ENCODE measurements at regions not wholly inside any gene's neighbourhood (a gene's known extent, or its start where the extent isn't known, plus 50 kb on each side); places are given as distances from the start of the nearest gene placed in this dataset.

GRCh38 chr6:149179431-149179830 is 138.1 kb upstream of the TAB2 start:
- Histone ChIP-seq H3K36me3 (ENCODE audit: control insufficient read depth in 3 of 3, insufficient read depth in 2 of 3, low read depth in 1 of 3, low read length in 3 of 3) (no peaks in the 10 kb centered on the region), H3K4me3 (ENCODE audit: low read depth in 1 of 3, low read length in 3 of 3) (no peak overlapping the region), H3K27ac (ENCODE audit: low read depth in 1 of 3, low read length in 2 of 3) (no peak overlapping the region), H3K4me1 (ENCODE audit: control insufficient read depth in 3 of 3, insufficient read depth in 2 of 3, low read depth in 1 of 3, low read length in 2 of 3) (no peaks in the 10 kb centered on the region), H3K27me3 (ENCODE audit: control insufficient read depth in 3 of 3, insufficient read depth in 3 of 3, low read length in 3 of 3) (no peaks in the 10 kb centered on the region), H3K9me3 (ENCODE audit: control insufficient read depth in 2 of 2, insufficient read depth in 1 of 2, low read depth in 1 of 2, low read length in 1 of 2) (peaks cover 0 to 6% of the 10 kb centered on the region in 2 donors)
- 73 to 100% (median 91%) methylated on average over 1 of the region's 1 CpG for whole genome bisulfite sequencing, 3 donors
- FAIRE-seq: no peak
- DNase-seq: no peak

GRCh38 chr6:149181304-149181703 is 136.2 kb upstream of the TAB2 start:
- H3K9me3 ChIP-seq (ENCODE audit: control insufficient read depth in 2 of 2, insufficient read depth in 1 of 2, low read depth in 1 of 2, low read length in 1 of 2): peaks cover 0 to 10% of the 10 kb centered on the region in 2 donors
- FAIRE-seq: no peak
- WGBS, 3 donors: 93 to 98% (median 94%) methylated on average over 5 of the region's 5 CpGs
- H3K27me3 ChIP-seq (ENCODE audit: control insufficient read depth in 3 of 3, insufficient read depth in 3 of 3, low read length in 3 of 3): no peaks in the 10 kb centered on the region
- H3K4me3 ChIP-seq (ENCODE audit: low read depth in 1 of 3, low read length in 3 of 3): no peak overlapping the region
- H3K36me3 ChIP-seq (ENCODE audit: control insufficient read depth in 3 of 3, insufficient read depth in 2 of 3, low read depth in 1 of 3, low read length in 3 of 3): no peaks in the 10 kb centered on the region
- no peak overlapping the region for H3K27ac ChIP-seq (ENCODE audit: low read depth in 1 of 3, low read length in 2 of 3)
- no peaks in the 10 kb centered on the region for H3K4me1 ChIP-seq (ENCODE audit: control insufficient read depth in 3 of 3, insufficient read depth in 2 of 3, low read depth in 1 of 3, low read length in 2 of 3)
- no peak for DNase-seq

GRCh38 chr6:149182262-149182661 is 135.2 kb upstream of the TAB2 start:
- Histone ChIP-seq H3K4me1 (ENCODE audit: control insufficient read depth in 3 of 3, insufficient read depth in 2 of 3, low read depth in 1 of 3, low read length in 2 of 3) (no peaks in the 10 kb centered on the region), H3K27ac (ENCODE audit: low read depth in 1 of 3, low read length in 2 of 3) (no peak overlapping the region), H3K36me3 (ENCODE audit: control insufficient read depth in 3 of 3, insufficient read depth in 2 of 3, low read depth in 1 of 3, low read length in 3 of 3) (no peaks in the 10 kb centered on the region), H3K27me3 (ENCODE audit: control insufficient read depth in 3 of 3, insufficient read depth in 3 of 3, low read length in 3 of 3) (no peaks in the 10 kb centered on the region), H3K9me3 (ENCODE audit: control insufficient read depth in 2 of 2, insufficient read depth in 1 of 2, low read depth in 1 of 2, low read length in 1 of 2) (peaks cover 0 to 9% of the 10 kb centered on the region in 2 donors), H3K4me3 (ENCODE audit: low read depth in 1 of 3, low read length in 3 of 3) (no peak overlapping the region)
- DNase-seq (no peak), FAIRE-seq (no peak)
- WGBS, 3 donors: 83 to 93% (median 91%) methylated on average over 6 of the region's 6 CpGs

GRCh38 chr6:149184523-149184922 is 133.0 kb upstream of the TAB2 start:
- FAIRE-seq (no peak), DNase-seq (no peak)
- H3K36me3 ChIP-seq (ENCODE audit: control insufficient read depth in 3 of 3, insufficient read depth in 2 of 3, low read depth in 1 of 3, low read length in 3 of 3): no peaks in the 10 kb centered on the region
- H3K4me3 ChIP-seq (ENCODE audit: low read depth in 1 of 3, low read length in 3 of 3): no peak overlapping the region
- H3K27me3 ChIP-seq (ENCODE audit: control insufficient read depth in 3 of 3, insufficient read depth in 3 of 3, low read length in 3 of 3): no peaks in the 10 kb centered on the region
- 86 to 91% (median 88%) methylated on average over 2 of the region's 2 CpGs for WGBS, 3 donors
- no peaks in the 10 kb centered on the region for H3K4me1 ChIP-seq (ENCODE audit: control insufficient read depth in 3 of 3, insufficient read depth in 2 of 3, low read depth in 1 of 3, low read length in 2 of 3)
- H3K27ac ChIP-seq (ENCODE audit: low read depth in 1 of 3, low read length in 2 of 3): no peak overlapping the region
- peaks cover 0 to 7% of the 10 kb centered on the region in 2 donors for H3K9me3 ChIP-seq (ENCODE audit: control insufficient read depth in 2 of 2, insufficient read depth in 1 of 2, low read depth in 1 of 2, low read length in 1 of 2)

- Histone ChIP-seq H3K4me1 (ENCODE audit: control insufficient read depth in 3 of 3, insufficient read depth in 2 of 3, low read depth in 1 of 3, low read length in 2 of 3) (no peaks in the 10 kb centered on the region), H3K9me3 (ENCODE audit: control insufficient read depth in 2 of 2, insufficient read depth in 1 of 2, low read depth in 1 of 2, low read length in 1 of 2) (peaks cover 0 to 7% of the 10 kb centered on the region in 2 donors), H3K4me3 (ENCODE audit: low read depth in 1 of 3, low read length in 3 of 3) (no peak overlapping the region), H3K36me3 (ENCODE audit: control insufficient read depth in 3 of 3, insufficient read depth in 2 of 3, low read depth in 1 of 3, low read length in 3 of 3) (no peaks in the 10 kb centered on the region), H3K27me3 (ENCODE audit: control insufficient read depth in 3 of 3, insufficient read depth in 3 of 3, low read length in 3 of 3) (no peaks in the 10 kb centered on the region), H3K27ac (ENCODE audit: low read depth in 1 of 3, low read length in 2 of 3) (no peak overlapping the region)
- FAIRE-seq: no peak
- 70 to 86% (median 77%) methylated on average over 7 of the region's 7 CpGs for WGBS, 3 donors
- DNase-seq: no peak
Measured at GRCh38 chr6:149185799-149186357, 131.6 kb upstream of the TAB2 start.

- H3K4me3 ChIP-seq (ENCODE audit: low read depth in 1 of 3, low read length in 3 of 3): no peak overlapping the region
- no peaks in the 10 kb centered on the region for H3K4me1 ChIP-seq (ENCODE audit: control insufficient read depth in 3 of 3, insufficient read depth in 2 of 3, low read depth in 1 of 3, low read length in 2 of 3)
- H3K9me3 ChIP-seq (ENCODE audit: control insufficient read depth in 2 of 2, insufficient read depth in 1 of 2, low read depth in 1 of 2, low read length in 1 of 2): peaks cover 0 to 7% of the 10 kb centered on the region in 2 donors
- WGBS, 3 donors: 91 to 94% (median 91%) methylated on average over 2 of the region's 2 CpGs
- no peak for DNase-seq
- FAIRE-seq: no peak
- no peaks in the 10 kb centered on the region for H3K27me3 ChIP-seq (ENCODE audit: control insufficient read depth in 3 of 3, insufficient read depth in 3 of 3, low read length in 3 of 3)
- no peaks in the 10 kb centered on the region for H3K36me3 ChIP-seq (ENCODE audit: control insufficient read depth in 3 of 3, insufficient read depth in 2 of 3, low read depth in 1 of 3, low read length in 3 of 3)
- H3K27ac ChIP-seq (ENCODE audit: low read depth in 1 of 3, low read length in 2 of 3): no peak overlapping the region
Measured at GRCh38 chr6:149186873-149187272, 130.6 kb upstream of the TAB2 start.

- H3K27me3 ChIP-seq (ENCODE audit: control insufficient read depth in 3 of 3, insufficient read depth in 3 of 3, low read length in 3 of 3): no peaks in the 10 kb centered on the region
- H3K4me1 ChIP-seq (ENCODE audit: control insufficient read depth in 3 of 3, insufficient read depth in 2 of 3, low read depth in 1 of 3, low read length in 2 of 3): no peaks in the 10 kb centered on the region
- no peak overlapping the region for H3K27ac ChIP-seq (ENCODE audit: low read depth in 1 of 3, low read length in 2 of 3)
- H3K9me3 ChIP-seq (ENCODE audit: control insufficient read depth in 2 of 2, insufficient read depth in 1 of 2, low read depth in 1 of 2, low read length in 1 of 2): peaks cover 0 to 7% of the 10 kb centered on the region in 2 donors
- no peak overlapping the region for H3K4me3 ChIP-seq (ENCODE audit: low read depth in 1 of 3, low read length in 3 of 3)
- H3K36me3 ChIP-seq (ENCODE audit: control insufficient read depth in 3 of 3, insufficient read depth in 2 of 3, low read depth in 1 of 3, low read length in 3 of 3): no peaks in the 10 kb centered on the region
- peak; percentile 35 to 43 for DNase-seq
- FAIRE-seq: no peak
- WGBS, 3 donors: 28 to 70% (median 56%) methylated on average over 1 of the region's 1 CpG
Measured at GRCh38 chr6:149190224-149190831, 127.2 kb upstream of the TAB2 start.

- Histone ChIP-seq H3K4me3 (ENCODE audit: low read depth in 1 of 3, low read length in 3 of 3) (no peak overlapping the region), H3K27me3 (ENCODE audit: control insufficient read depth in 3 of 3, insufficient read depth in 3 of 3, low read length in 3 of 3) (no peaks in the 10 kb centered on the region), H3K27ac (ENCODE audit: low read depth in 1 of 3, low read length in 2 of 3) (no peak overlapping the region), H3K4me1 (ENCODE audit: control insufficient read depth in 3 of 3, insufficient read depth in 2 of 3, low read depth in 1 of 3, low read length in 2 of 3) (no peaks in the 10 kb centered on the region), H3K9me3 (ENCODE audit: control insufficient read depth in 2 of 2, insufficient read depth in 1 of 2, low read depth in 1 of 2, low read length in 1 of 2) (peaks cover 0 to 4% of the 10 kb centered on the region in 2 donors), H3K36me3 (ENCODE audit: control insufficient read depth in 3 of 3, insufficient read depth in 2 of 3, low read depth in 1 of 3, low read length in 3 of 3) (no peaks in the 10 kb centered on the region)
- DNase-seq: no peak
- 60 to 73% (median 65%) methylated on average over 8 of the region's 8 CpGs for WGBS, 3 donors
- no peak for FAIRE-seq
Measured at GRCh38 chr6:149194820-149195558, 122.5 kb upstream of the TAB2 start.

Measured in small intestine (tissue), 7 donors.